GM12878 (cell line): ENCODE measurements at regions not wholly inside any gene's neighbourhood (a gene's known extent, or its start where the extent isn't known, plus 50 kb on each side); places are given as distances from the start of the nearest gene placed in this dataset.

Source experiments
- ESRRA ChIP-seq: IDR thresholded peaks from 2 replicates; pipeline ENCODE4 v1.6.1; 2012; ENCODE audit warnings: mild to moderate bottlenecking, low read length, improper control_type of control experiment
- EZH2 ChIP-seq: IDR thresholded peaks from 2 replicates; pipeline ENCODE4 v1.6.1; 2012; ENCODE audit warnings: low read depth, mild to moderate bottlenecking, control low read depth, inconsistent platforms, low read length, borderline replicate concordance; ENCODE audit not compliant: control insufficient read depth
- MYC ChIP-seq: IDR thresholded peaks from 2 replicates; pipeline ENCODE4 v1.6.1; 2011; ENCODE audit warnings: mild to moderate bottlenecking, low read length, moderate library complexity, inconsistent platforms; ENCODE audit not compliant: insufficient read depth, insufficient replicate concordance, insufficient read length, severe bottlenecking
- NRF1 ChIP-seq: conservative IDR thresholded peaks from 2 replicates; pipeline ENCODE4 v1.6.1; 2011; ENCODE audit warnings: mild to moderate bottlenecking, low read depth, low read length, improper control_type of control experiment
- POLR2A ChIP-seq: IDR thresholded peaks from 2 replicates; pipeline ENCODE4 v1.6.1; 2011; ENCODE audit warnings: low read depth, mild to moderate bottlenecking, low read length
- RELA ChIP-seq: fragments of 450-650 bp; IDR thresholded peaks from 2 replicates; pipeline ENCODE4 v1.8.0; 2014; ENCODE audit warnings: borderline replicate concordance; ENCODE audit not compliant: partially characterized antibody
- SIX5 ChIP-seq: IDR thresholded peaks from 2 replicates; pipeline ENCODE4 v1.6.1; 2011; ENCODE audit warnings: mild to moderate bottlenecking, low read depth, low read length, moderate library complexity; ENCODE audit not compliant: severe bottlenecking
- SUZ12 ChIP-seq: fragments of 200-600 bp; sonication (generic); IDR thresholded peaks from one replicate; pipeline ENCODE4 v1.6.1; 2018; ENCODE audit warnings: antibody characterized with exemption, mild to moderate bottlenecking; ENCODE audit not compliant: unreplicated experiment
- USF1 ChIP-seq: IDR thresholded peaks from 2 replicates; pipeline ENCODE4 v1.6.1; 2011; ENCODE audit warnings: borderline replicate concordance, low read depth, mild to moderate bottlenecking, moderate library complexity, mixed read lengths, low read length; ENCODE audit not compliant: insufficient read depth; ENCODE audit errors: extremely low read length
- TF ChIP-seq, protein P1 (sequence below): fragments of 450-650 bp; IDR thresholded peaks from 2 replicates; pipeline ENCODE4 v1.6.1; 2017; ENCODE audit warnings: mild to moderate bottlenecking, moderate library complexity
- TF ChIP-seq, protein P2 (sequence below), 3 experiments: IDR thresholded peaks in 2 of 3; conservative IDR thresholded peaks in 1 of 3; 2 replicates each; pipeline ENCODE4 v1.5.1; 2011; ENCODE audit warnings: low read depth in 3 of 3, low read length in 3 of 3, mild to moderate bottlenecking in 3 of 3, control low read depth in 2 of 3, moderate library complexity in 2 of 3, inconsistent platforms in 1 of 3, mixed read lengths in 1 of 3; ENCODE audit not compliant: control insufficient read depth in 2 of 3, insufficient read depth in 1 of 3; ENCODE audit errors: extremely low read depth in 1 of 3

DNA sequence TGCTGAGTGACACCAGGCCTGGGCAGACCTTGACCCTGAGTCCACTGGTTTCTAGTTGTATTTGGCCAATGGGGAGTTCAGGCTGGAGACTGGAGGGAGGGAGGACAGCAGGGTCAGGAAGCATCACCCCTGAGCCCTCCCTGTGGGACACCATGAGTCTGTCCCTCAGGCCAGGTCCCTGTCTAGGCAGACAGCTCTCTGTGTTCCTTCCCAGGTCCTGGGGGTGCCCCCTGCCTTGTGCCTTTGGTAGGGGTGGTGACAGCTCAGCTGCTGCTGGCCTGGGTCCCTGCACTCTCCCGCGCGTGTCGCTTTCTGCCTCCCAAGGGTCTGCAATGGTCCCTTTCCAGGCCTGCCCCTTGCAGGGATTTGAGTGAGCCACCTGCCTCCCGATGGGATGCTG lies 125.5 kb downstream of the OLFM1 start:
- TF ChIP-seq SUZ12 (no peak), POLR2A (no peak), NRF1 (no peak), EZH2 (no peak), SIX5 (no peak), MYC (no peak), USF1 (no peak), RELA (no peak), ESRRA (no peak)
- TF ChIP-seq, protein P1, sequence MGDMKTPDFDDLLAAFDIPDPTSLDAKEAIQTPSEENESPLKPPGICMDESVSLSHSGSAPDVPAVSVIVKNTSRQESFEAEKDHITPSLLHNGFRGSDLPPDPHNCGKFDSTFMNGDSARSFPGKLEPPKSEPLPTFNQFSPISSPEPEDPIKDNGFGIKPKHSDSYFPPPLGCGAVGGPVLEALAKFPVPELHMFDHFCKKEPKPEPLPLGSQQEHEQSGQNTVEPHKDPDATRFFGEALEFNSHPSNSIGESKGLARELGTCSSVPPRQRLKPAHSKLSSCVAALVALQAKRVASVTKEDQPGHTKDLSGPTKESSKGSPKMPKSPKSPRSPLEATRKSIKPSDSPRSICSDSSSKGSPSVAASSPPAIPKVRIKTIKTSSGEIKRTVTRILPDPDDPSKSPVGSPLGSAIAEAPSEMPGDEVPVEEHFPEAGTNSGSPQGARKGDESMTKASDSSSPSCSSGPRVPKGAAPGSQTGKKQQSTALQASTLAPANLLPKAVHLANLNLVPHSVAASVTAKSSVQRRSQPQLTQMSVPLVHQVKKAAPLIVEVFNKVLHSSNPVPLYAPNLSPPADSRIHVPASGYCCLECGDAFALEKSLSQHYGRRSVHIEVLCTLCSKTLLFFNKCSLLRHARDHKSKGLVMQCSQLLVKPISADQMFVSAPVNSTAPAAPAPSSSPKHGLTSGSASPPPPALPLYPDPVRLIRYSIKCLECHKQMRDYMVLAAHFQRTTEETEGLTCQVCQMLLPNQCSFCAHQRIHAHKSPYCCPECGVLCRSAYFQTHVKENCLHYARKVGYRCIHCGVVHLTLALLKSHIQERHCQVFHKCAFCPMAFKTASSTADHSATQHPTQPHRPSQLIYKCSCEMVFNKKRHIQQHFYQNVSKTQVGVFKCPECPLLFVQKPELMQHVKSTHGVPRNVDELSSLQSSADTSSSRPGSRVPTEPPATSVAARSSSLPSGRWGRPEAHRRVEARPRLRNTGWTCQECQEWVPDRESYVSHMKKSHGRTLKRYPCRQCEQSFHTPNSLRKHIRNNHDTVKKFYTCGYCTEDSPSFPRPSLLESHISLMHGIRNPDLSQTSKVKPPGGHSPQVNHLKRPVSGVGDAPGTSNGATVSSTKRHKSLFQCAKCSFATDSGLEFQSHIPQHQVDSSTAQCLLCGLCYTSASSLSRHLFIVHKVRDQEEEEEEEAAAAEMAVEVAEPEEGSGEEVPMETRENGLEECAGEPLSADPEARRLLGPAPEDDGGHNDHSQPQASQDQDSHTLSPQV = no peak
- TF ChIP-seq, protein P2, sequence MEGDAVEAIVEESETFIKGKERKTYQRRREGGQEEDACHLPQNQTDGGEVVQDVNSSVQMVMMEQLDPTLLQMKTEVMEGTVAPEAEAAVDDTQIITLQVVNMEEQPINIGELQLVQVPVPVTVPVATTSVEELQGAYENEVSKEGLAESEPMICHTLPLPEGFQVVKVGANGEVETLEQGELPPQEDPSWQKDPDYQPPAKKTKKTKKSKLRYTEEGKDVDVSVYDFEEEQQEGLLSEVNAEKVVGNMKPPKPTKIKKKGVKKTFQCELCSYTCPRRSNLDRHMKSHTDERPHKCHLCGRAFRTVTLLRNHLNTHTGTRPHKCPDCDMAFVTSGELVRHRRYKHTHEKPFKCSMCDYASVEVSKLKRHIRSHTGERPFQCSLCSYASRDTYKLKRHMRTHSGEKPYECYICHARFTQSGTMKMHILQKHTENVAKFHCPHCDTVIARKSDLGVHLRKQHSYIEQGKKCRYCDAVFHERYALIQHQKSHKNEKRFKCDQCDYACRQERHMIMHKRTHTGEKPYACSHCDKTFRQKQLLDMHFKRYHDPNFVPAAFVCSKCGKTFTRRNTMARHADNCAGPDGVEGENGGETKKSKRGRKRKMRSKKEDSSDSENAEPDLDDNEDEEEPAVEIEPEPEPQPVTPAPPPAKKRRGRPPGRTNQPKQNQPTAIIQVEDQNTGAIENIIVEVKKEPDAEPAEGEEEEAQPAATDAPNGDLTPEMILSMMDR (IDR thresholded peaks at IDR 0.05 in 2 of 3, conservative IDR thresholded peaks at IDR 0.05 in 1 of 3; ENCODE audit: control insufficient read depth in 2 of 3, extremely low read depth in 1 of 3, insufficient read depth in 1 of 3, low read depth in 3 of 3, low read length in 3 of 3) = no peak
